Ovary (tissue), 3 donors: ENCODE measurements at regions not wholly inside any gene's neighbourhood (a gene's known extent, or its start where the extent isn't known, plus 50 kb on each side); places are given as distances from the start of the nearest gene placed in this dataset.

ENCODE experiments used
- POLR2A ChIP-seq: fragments of 450-650 bp; IDR thresholded peaks from one replicate; pipeline ENCODE4 v1.6.1; 2017; ENCODE audit warnings: antibody characterized with exemption, mild to moderate bottlenecking, moderate library complexity
- TF ChIP-seq, protein P1 (sequence below), 3 donors: fragments of 450-650 bp in 2 of 3; fragments of 200-600 bp in 1 of 3; IDR thresholded peaks; one replicate each; pipeline versions ENCODE4 v1.5.1 to v1.8.0; 2016 to 2022; ENCODE audit warnings: antibody characterized with exemption in 3 of 3, mild to moderate bottlenecking in 1 of 3
- donor health status: DM: no; HTN: no; CAD: no.

DNA sequence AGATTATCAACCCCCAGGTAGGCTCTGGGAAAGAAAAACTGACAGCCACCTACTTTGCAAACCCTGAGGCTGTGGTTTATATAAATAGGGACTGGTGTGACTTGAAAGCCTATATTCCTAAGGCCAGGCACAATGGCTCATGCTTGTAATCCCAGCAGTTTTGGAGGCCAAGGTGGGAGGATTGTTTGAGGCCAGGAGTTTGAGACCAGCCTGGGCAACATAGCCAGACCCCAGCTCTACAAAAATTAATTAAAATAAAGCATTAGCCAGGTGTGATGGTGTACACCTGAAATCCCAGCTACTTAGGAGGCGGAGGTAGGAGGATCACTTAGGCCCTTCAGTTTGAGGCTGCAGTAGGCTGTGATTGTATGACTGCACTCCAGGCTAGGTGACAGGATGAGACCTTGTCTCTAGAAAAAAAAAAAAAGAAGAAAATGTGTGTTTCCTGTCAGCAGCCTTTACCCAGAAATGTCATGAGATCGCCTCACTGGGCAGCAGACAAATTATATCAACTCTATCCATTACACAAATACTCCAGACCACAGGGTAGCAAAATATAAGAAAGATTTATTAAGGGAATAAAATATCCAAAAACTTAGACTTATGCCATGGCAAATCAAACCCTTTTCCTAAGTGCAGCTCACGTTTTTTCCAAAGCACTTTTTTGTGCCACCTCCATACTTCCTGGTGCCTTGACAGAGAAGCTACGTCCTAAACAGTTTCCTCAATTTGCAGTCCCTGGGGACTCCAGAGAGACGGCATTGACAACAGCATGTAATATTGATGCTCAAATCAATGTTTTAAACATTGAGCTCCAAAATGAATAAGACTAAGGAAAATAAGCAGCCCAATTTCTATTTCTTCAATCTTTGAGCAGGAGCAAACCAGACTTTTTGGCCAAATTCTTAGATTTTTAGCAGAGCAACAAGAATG is 190.8 kb upstream of the NDUFV2 start:
- TF ChIP-seq, protein P1, sequence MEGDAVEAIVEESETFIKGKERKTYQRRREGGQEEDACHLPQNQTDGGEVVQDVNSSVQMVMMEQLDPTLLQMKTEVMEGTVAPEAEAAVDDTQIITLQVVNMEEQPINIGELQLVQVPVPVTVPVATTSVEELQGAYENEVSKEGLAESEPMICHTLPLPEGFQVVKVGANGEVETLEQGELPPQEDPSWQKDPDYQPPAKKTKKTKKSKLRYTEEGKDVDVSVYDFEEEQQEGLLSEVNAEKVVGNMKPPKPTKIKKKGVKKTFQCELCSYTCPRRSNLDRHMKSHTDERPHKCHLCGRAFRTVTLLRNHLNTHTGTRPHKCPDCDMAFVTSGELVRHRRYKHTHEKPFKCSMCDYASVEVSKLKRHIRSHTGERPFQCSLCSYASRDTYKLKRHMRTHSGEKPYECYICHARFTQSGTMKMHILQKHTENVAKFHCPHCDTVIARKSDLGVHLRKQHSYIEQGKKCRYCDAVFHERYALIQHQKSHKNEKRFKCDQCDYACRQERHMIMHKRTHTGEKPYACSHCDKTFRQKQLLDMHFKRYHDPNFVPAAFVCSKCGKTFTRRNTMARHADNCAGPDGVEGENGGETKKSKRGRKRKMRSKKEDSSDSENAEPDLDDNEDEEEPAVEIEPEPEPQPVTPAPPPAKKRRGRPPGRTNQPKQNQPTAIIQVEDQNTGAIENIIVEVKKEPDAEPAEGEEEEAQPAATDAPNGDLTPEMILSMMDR (IDR thresholded peaks at IDR 0.05) = no peak
- TF ChIP-seq POLR2A = no peak
